ENCODE measurements at regions not wholly inside any gene's neighbourhood (a gene's known extent, or its start where the extent isn't known, plus 50 kb on each side); places are given as distances from the start of the nearest gene placed in this dataset.
"Not testable (repeated sequence)": the region's sequence is repeated elsewhere in the genome, so short reads cannot be mapped to it uniquely, and the experiment has no call there.

DNA sequence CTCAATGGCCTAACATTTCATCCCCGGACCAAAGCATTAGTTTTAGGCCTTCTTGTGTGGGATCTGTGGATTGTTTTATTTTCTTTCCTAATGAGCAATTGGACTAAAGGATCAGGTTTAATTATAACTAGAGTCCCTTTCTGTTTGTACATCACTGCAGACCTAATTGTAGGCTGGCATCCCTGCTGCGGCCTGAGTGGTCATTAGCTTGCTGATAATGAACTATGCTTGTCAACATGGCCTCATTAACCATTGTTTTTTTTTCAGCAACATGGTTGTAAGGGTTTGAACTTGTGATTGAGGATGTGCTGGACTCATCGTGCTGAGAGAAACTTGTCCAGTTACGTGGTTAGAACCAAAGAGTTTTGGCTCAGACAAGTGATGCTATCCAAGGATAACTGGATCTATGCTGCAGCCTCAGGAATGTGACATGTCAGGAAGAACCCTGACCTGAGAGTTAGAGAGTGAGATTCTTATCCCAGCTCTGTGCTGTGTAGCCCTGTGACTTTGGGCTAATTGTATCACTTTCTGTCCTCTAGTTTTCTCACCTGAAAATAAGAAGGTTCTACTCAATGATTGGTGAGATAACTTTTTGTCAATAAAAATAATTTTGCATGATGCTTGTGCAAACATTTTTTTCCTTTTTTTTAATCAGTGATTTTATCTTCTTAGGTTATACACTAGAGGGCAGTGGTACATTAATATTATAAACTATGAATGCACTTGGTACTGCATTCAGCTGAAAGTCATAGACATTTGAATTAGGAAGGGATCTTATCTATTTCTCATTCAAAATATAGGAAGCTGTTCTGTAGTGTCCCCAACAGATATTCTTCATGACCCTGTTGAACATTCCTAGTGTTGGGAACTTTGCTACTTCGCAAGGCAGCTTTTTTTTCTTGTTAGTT lies 140.9 kb downstream of the RNF144B start:
- DNase-seq = no peak

DNA sequence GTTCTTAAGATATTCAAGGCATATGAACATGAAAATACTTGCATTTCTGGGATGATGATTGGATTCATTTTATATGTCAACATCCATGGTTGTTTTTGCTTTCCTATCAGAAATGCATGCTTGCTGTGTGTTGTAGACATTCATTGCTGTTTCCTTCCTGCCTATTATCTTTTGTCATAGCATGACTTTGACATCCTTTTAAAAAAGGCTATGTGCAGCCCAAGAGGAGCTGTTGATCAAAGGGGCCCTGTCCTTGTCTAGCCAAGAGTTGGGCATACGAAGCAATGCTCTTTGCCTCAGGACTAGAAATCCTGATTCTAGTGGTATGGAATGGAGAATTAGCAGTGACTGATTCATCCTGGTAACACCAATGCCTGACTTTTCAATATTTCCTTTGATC lies 143.1 kb downstream of the RNF144B start:
- no peak for DNase-seq

DNA sequence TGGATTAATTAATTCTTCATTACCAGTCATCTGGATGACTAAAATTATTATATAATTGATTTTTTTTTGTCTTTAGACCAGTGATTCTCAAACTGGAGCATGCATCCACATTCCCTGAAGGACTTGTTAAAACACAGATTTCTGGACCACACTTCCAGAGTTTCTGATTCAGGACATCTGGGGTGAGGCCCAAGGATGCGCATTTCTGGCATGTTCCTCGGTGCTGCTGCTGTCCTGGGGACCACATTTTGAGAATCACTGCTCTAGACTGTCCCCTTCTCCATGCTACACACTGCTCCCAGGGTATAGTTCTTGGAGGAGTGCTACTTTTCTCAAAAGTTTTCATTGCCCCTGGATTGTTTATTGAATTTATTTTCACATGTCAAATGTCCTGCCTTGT lies 145.0 kb downstream of the RNF144B start:
- no peak for DNase-seq

DNA sequence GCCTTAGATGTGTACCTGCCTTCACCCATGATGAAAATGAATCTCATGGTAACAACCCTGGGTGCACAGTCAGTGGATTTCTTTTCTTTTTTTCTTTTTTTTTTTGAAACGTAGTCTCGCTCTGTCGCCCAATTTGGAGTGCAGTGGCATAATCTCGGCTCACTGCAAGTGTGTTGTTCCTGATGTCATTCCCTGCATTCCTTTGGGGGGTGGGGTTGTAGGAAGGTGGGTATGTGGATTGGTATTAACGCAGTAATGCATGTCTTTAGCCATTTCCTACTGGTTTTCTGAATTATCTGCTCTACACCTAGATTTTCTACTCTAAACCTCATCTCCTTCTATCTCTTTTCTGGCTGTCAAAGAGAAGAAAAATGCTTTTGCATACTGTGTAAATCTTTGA lies 146.6 kb downstream of the RNF144B start:
- DNase-seq = no peak

DNA sequence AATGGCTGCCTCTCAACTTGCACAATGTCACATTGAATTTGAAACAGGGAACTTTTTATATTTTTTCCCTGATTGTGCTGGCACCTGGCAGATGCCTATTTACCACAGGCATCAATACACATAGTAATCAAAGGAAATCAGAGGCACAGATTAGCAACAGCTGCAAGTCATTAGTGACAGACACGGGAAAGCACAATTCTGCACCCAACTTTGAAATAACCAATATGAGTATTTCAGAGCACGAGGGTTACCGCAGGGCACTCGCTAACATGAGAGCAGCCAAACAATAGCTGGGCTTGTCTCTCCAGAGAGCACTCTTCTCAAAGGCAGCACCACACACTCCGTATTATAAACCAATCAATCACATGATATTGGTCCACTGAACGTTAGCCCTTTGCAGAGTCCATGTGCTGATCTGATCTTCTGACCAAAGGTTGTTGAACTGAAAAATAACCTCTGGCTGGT lies 149.5 kb downstream of the RNF144B start:
- DNase-seq = no peak

DNA sequence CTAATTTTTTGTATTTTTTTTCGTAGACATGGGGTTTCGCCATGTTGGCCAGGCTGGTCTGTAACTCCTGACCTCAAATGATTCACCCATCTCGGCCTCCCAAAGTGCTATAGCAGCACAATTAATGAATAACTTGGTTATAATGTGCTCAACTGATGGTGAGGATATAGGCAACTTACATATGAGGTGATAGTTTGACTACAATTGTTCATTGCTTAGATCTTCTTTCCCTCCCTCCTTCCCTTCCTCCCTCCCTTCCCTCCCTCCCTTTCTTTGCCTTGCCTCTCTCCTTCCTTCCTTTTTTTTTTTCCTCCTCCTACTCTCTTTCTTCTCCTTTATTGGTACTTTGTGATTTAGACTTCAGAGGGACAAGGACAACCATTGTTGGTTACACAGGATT lies 151.2 kb downstream of the RNF144B start:
- DNase-seq = no peak

DNA sequence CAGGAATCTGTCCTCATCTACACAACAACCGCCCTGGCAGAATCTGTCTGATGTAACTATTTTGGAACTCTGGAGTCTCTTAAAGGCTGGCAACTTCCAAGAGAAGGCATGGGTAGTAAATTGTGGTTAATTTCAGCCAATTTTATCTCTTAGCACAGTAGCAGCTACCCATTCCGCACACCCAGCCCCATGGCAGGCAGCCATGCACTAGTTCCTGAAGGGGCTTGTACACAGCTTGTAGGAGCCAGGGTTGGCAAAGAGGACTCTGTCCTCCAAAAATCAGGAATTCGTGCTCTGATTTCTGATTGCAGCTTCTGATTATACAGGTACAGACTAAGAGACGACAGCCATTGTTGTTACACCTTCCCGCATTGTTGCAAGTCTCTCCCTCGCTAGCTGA lies 155.9 kb downstream of the RNF144B start:
- no peak for DNase-seq

DNA sequence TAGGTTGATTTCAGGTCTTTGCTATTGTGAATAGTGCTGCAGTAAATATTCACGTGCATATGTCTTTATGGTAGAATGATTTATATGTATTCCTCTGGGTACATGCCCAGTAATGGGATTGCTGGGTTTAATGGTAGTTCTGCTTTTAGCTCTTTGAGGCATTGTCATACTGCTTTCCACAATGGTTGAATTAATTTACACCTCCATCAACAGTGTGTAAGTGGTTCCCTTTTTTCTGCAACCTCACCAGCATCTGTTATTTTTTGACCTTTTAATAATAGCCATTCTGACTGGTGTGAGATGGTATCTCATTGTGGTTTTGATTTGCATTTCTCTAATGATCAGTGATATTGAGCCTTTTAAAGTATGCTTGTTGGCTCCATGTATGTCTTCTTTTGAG lies 158.0 kb downstream of the RNF144B start:
- not testable (repeated sequence) for DNase-seq

DNA sequence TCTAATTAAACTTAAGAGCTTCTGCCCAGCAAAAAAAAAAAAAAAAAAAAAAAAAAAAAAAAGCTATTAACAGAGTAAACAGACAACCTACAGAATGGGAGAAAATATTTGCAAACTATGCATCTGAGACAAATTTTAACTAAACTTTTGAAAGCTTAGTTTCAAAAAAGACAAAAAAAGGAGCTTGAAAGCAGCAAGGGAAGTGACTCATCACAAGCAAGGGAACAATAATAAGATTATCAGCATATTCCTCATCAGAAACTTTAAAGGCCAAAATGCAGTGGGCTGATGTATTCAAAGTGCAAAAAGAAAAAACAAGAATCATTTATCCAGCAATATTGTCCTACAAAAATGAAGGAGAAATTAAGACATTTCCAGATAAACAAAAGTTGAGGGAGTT lies 158.6 kb downstream of the RNF144B start:
- DNase-seq = no peak

DNA sequence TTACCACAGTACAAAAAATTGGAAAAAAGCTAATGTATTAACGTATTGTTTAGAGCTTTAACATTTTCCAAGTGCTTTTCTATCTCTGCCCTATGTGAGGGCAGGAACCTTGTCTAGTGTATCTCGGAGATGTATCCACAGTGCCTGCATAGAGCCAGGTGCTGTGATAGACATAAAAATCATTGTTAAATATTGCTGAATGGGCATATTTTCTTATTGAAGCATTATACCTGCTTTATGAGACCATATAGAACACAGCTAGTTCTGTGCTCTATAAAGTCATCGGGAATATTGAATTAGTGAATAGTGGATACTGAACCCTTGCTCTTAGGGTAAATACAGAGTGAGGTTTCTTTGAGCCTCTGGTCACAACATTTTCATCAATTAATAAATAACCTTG lies 163.0 kb downstream of the RNF144B start:
- no peak for DNase-seq

DNA sequence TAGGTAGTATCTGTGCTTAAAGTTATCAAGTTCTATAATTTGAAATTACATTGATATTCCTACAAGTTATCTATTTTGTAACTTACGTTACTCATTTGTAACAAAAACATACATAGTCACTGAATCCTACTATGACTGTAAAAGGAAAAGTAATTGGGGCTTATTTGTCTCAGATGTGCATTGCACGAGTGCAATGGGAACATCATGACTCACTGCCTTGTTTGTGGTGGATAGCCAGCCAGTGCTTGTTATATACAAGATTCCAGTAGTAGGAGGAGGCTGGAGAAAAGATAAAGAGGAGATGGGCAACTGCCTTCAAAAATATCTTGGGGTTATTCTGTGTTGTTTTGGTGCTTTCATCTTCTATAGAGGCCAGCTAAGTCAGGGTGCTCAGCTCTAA lies 164.1 kb downstream of the RNF144B start:
- no peak for DNase-seq

DNA sequence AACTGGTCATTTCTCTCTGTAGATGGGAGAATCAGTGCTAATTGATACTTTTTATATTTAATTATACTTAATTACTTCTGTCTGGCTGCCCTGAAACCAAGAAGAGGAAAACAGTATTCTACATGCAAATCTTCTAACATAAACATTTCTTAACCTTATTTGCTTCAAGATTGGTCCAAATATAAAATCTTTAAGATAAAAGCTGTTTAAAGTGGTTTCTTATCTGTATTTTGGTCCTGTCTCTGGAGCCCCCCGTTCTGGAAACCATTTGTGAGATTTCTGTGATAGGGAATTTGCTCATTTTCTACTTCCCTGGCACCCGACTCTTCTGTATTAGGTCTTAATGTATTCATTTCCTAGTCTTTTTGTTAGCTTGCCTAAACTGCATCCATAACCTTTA lies 168.6 kb downstream of the RNF144B start:
- DNase-seq = no peak

DNA sequence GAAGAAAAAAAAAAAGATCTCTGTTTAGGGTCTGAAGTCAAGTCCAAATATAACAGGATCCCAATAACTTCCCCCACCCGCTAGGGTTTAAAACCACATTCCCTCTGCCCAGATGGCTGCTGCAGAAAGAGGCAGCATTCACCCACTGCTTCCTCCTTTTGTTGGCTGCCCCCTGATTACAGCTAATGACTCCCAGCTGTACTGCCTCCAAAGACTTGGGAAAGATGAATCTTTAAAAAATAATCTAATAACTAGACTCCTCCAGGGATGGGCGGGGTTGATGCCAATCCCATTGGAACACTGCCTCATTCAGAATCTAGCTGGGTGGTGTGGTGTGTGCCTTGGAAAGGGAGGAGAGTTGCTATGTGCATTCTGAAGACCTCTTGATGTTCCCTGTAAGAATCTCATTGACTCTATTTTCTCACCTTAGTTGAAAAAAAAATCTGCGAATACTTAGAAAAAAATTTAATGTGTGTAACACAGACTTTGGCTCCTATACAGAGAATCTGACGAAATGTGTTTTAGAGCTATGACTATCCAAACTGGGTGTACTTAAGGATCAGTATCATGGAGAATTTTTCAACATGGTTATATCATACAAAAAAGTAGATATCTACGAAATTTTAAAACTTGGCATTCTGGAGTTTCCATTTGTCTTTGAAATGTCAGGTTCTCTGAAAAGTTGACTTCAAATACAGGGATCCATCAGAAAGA lies 174.0 kb downstream of the RNF144B start:
- DNase-seq = no peak

DNA sequence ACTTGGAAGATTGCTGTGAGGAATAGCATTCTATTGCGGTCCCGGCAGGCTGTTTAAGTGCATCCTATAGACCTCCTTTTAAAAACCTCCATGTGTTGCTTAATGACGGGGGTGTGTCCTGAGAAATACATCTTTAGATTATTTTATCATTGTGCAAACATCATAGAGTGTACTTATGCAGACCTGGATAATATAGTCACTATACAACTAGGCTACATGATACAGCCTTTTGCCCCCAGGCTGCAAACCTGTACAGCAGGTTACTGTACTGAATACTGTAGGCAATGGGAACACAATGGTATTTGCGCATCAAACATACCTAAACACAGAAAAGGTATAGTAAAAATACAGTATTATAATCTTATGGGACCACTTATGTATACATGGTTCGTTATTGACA lies 175.6 kb downstream of the RNF144B start:
- no peak for DNase-seq

DNA sequence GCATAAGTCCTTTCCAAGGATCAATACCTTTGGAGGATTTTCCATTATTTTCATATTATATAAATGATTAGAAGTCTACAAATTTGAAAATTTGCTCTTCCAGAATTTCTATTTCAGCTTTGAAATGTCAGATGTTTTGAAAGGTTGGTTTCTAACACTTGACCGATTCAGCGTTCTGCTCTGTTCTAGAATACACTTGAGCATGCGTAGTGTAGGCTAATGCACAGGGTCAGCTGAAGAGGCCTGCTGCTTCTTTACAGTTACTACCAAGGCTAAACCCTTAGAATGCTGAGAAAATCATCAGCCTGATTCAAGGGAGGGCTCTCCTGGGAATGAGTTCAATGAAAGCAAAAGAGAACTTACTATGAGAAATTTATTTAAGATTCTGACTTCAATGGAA lies 177.6 kb downstream of the RNF144B start:
- no peak for DNase-seq

DNA sequence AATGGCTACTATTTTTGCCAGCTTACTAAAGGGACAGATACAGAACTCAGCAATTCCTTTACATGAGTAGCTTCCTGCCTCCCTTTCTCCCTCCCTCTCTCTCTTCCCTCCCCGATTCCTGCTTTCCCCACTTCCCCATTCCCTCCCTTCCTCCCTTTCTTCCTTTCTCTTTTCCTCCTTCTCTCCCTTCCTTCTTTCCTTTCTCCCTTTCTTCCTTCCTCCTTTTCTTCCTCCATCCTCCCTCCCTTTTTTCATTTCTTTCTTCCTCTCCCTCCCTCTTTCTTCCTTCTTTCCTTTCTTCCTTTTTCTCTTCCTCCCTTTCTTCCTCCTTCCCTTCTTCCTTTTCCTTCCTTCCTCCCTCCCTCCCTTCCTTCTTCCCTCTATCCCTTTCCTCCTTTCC lies 178.1 kb downstream of the RNF144B start:
- no peak for DNase-seq

DNA sequence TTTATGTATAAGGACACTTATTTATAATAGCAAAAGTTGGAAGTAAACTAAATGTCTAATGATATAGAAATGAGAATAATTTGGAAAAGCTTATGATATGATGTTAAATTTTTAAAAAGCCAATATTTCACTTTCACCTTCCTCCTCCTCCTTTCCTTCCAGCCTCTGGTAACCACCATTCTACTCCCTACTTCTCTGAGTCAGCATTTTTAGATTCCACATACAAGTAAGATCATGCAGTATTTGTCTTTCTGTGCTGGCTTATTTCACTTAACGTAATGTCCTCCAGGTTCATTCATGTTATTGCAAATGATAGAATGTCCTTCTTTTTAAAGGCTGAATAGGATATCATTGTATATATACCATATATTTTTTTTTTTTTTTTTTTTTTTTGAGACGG lies 180.2 kb downstream of the RNF144B start:
- no peak for DNase-seq

DNA sequence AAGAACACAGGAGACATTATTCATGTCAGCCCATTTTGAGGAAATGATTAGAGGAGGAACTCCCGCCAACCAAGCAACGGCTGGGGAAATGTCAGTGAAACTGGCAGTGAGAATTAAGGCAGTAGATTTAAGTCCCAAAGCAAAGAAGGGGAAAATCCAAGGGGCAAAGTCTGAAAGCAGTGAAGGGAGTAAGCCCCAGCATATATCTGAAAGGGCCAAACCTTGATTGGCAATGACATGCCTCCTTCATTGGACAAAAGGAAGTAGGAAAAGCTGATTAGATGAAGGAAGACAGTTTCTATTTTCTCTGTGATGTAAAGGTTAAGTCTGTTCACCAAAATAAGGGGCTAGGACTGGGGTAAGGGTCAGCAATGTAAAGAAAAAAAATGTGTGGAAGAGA lies 190.3 kb downstream of the RNF144B start:
- DNase-seq = no peak

DNA sequence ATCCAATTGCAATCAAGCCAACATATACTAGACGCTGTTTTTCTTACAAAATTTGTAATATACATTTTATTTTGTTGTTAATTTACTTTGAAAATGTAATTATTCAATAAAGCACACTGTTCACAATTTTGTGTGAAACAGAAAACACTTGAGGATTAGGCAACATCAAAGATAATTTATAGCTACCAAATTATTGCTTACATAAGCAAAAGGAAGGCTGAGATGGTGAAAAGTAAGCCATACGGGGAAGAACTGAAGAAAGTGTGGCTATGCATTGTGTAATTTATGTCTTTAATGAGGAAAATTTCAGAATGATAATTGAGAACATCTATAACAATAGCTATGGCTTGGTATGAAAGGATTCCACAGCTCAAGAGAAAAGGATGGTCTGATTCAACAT lies 192.0 kb downstream of the RNF144B start:
- no peak for DNase-seq

DNA sequence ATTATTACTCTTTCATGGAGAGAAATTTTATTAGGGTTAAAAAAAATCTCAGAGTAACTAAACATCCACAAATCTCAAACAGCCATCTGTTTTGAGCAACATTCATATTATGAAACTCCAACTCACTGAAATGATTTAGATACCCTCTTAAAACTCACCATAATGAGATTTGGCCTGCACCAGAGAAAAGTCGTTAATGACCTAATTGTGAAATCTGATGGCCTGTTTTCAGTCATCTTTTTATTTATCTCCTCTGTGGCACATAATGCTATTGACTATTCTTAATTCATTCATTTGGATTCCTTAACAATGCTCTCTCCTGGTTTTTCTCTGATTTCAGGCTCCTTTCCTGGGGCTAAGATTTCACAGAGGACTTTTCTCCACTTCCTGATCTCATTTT lies 192.7 kb downstream of the RNF144B start:
- no peak for DNase-seq

DNA sequence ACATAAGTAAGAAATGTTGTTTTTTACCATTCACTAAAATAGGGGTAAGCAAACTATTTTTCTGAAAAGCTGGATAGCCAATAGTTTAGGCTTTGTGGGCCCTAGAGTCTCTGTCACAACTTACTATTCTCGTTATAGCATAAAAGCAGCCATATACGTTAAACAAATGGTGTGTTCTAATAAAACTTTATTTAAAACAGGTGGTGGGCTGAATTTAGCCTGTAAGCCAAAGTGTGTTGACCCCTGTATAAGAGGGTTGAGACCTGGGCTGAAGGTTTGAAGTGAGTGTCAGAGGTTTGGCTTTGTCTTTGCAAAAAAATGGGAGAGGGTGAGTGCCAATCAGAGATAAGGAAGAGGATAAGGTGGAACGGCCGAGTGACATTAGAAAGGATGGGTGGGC lies 197.2 kb downstream of the RNF144B start:
- DNase-seq = no peak

DNA sequence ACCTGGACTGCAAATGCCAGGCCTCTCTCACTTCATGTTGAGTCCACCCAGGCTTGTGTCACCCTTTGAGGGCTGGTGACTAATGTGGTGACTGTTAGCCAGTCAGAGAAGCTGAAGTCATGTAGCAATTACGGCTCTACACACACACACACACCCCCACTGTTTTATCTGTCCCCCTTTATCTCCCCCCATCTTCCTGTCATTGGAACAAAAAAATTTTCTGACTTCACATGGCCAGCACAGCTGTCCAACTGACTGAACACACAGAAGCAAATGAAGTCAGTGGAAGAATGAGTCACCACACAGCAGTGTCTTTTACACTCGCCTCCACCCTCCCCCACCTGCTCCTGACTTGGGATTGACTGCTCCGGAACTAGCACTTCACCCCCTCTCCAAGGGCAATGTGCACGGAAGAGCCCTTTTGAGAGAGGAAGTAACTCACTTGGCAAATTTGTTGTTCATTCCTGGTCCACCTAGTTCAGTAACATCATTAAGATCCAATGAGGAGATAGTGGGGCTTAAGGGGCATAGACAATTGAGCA lies 198.0 kb downstream of the RNF144B start:
- no peak for DNase-seq

DNA sequence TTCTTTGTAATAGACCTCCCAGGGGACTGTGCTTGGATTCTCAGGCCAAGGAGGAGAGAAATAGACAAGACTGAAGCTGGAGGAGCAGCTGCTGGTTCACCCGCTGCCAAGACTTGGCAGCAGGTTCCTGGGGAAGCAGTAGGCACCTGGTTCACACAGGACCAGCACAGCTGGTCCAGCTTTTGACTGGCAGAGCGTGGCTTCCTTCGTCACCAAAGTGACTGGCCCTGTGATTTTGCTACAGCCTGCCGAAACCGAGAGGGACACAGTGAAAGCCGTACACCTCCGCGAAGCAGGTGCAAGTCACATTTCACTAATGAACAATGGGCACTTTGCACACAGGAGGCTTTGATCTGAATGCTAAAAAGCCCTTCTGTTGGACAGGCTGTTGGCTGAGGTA lies 199.0 kb downstream of the RNF144B start:
- no peak for DNase-seq

Measured in CD4-positive, alpha-beta T cell treated with Interleukin-10 for 1 hour (primary cell).